Mesenchymal stem cell (in vitro differentiated cells and primary cell): ENCODE measurements at regions not wholly inside any gene's neighbourhood (a gene's known extent, or its start where the extent isn't known, plus 50 kb on each side); places are given as distances from the start of the nearest gene placed in this dataset.

Experiments used
- DNase-seq: peaks from one replicate; pipeline ENCODE4 v3.0.0-alpha.2; 2013
- H2AFZ ChIP-seq: one replicate; pipeline ENCODE4 v1.6.1; 2013; ENCODE audit warnings: low read depth, mild to moderate bottlenecking, control low read depth, inconsistent platforms, low read length, moderate library complexity
- H2AK5ac ChIP-seq: 2 replicates; pipeline ENCODE4 v1.6.1; 2013; ENCODE audit warnings: low read length, moderate library complexity, mild to moderate bottlenecking, inconsistent platforms; ENCODE audit not compliant: severe bottlenecking
- H2BK120ac ChIP-seq: one replicate; pipeline ENCODE4 v1.6.1; 2013; ENCODE audit warnings: low read depth, mild to moderate bottlenecking, inconsistent platforms, low read length, moderate library complexity
- H2BK12ac ChIP-seq, 2 experiments: one replicate each; pipeline ENCODE4 v1.6.1; 2013; ENCODE audit warnings: inconsistent platforms in 2 of 2, low read length in 2 of 2, mild to moderate bottlenecking in 2 of 2, moderate library complexity in 2 of 2, control low read depth in 1 of 2
- H2BK15ac ChIP-seq: one replicate; pipeline ENCODE4 v1.6.1; 2013; ENCODE audit warnings: mild to moderate bottlenecking, low read depth, inconsistent platforms; ENCODE audit not compliant: poor library complexity, severe bottlenecking
- H2BK5ac ChIP-seq: 2 replicates; pipeline ENCODE4 v1.6.1; 2013; ENCODE audit warnings: low read depth, mild to moderate bottlenecking, low read length, control low read depth, inconsistent platforms; ENCODE audit not compliant: poor library complexity, severe bottlenecking
- H3K14ac ChIP-seq, 2 experiments: one replicate each; pipeline ENCODE4 v1.6.1; 2013; ENCODE audit warnings: inconsistent platforms in 2 of 2, low read length in 2 of 2, control low read depth in 1 of 2, mild to moderate bottlenecking in 1 of 2, moderate library complexity in 1 of 2
- H3K18ac ChIP-seq, 2 experiments: one replicate each; pipeline ENCODE4 v1.6.1; 2013; ENCODE audit warnings: inconsistent platforms in 2 of 2, low read length in 2 of 2, control low read depth in 1 of 2, low read depth in 1 of 2, mild to moderate bottlenecking in 1 of 2
- H3K23ac ChIP-seq, 2 experiments: one replicate each; pipeline ENCODE4 v1.6.1; 2013; ENCODE audit warnings: inconsistent platforms in 2 of 2, low read length in 2 of 2, mild to moderate bottlenecking in 2 of 2, moderate library complexity in 2 of 2, control low read depth in 1 of 2
- H3K27ac ChIP-seq: 2 replicates; pipeline ENCODE4 v1.5.1; 2013; ENCODE audit warnings: mild to moderate bottlenecking, moderate library complexity, low read length, control low read depth, inconsistent platforms; ENCODE audit not compliant: poor library complexity, severe bottlenecking
- H3K27me3 ChIP-seq, 2 experiments: 2 replicates each; pipeline versions ENCODE4 v1.6.1 to v1.7.0; 2013; ENCODE audit warnings: low read length in 2 of 2, mild to moderate bottlenecking in 2 of 2, moderate library complexity in 2 of 2, control low read depth in 1 of 2, inconsistent platforms in 1 of 2; ENCODE audit not compliant: control insufficient read depth in 1 of 2, insufficient read depth in 1 of 2
- H3K36me3 ChIP-seq, 2 experiments: 2 replicates each; pipeline versions ENCODE4 v1.6.1 to v1.7.0; 2013; ENCODE audit warnings: low read length in 2 of 2, control low read depth in 1 of 2, inconsistent platforms in 1 of 2, low read depth in 1 of 2, mild to moderate bottlenecking in 1 of 2; ENCODE audit not compliant: insufficient read depth in 2 of 2, control insufficient read depth in 1 of 2
- H3K4ac ChIP-seq, 2 experiments: one replicate each; pipeline ENCODE4 v1.6.1; 2013; ENCODE audit warnings: inconsistent platforms in 2 of 2, low read length in 2 of 2, mild to moderate bottlenecking in 2 of 2, moderate library complexity in 2 of 2, control low read depth in 1 of 2, low read depth in 1 of 2
- H3K4me1 ChIP-seq: 2 replicates; pipeline ENCODE4 v1.6.1; 2013; ENCODE audit warnings: low read depth, low read length, control low read depth; ENCODE audit not compliant: control insufficient read depth, insufficient read depth
- H3K4me2 ChIP-seq: 2 replicates; pipeline ENCODE4 v1.6.1; 2013; ENCODE audit warnings: low read length, mild to moderate bottlenecking, inconsistent platforms; ENCODE audit not compliant: poor library complexity, severe bottlenecking
- H3K4me3 ChIP-seq, 2 experiments: 2 replicates each; pipeline versions ENCODE4 v1.5.1 to v1.7.0; 2013; ENCODE audit warnings: low read length in 2 of 2, mild to moderate bottlenecking in 2 of 2, control low read depth in 1 of 2, low read depth in 1 of 2; ENCODE audit not compliant: insufficient read depth in 1 of 2
- H3K79me1 ChIP-seq: replicated peaks from 2 replicates; pipeline ENCODE4 v1.6.1; 2013; ENCODE audit warnings: mild to moderate bottlenecking, control low read depth, low read length, inconsistent platforms; ENCODE audit not compliant: poor library complexity, severe bottlenecking
- H3K9ac ChIP-seq: 2 replicates; pipeline ENCODE4 v1.7.0; 2013; ENCODE audit warnings: mild to moderate bottlenecking, low read length, moderate library complexity
- H3K9me3 ChIP-seq: 2 replicates; pipeline ENCODE4 v1.7.0; 2013; ENCODE audit warnings: mild to moderate bottlenecking, low read length; ENCODE audit not compliant: control insufficient read depth
- H4K8ac ChIP-seq: one replicate; pipeline ENCODE4 v1.6.1; 2013; ENCODE audit warnings: inconsistent platforms, mild to moderate bottlenecking, low read length, moderate library complexity
- H4K91ac ChIP-seq: one replicate; pipeline ENCODE4 v1.6.1; 2013; ENCODE audit warnings: mild to moderate bottlenecking, low read length, inconsistent platforms
- WGBS: methylation state at CpG from one replicate; pipeline ENCODE4 v1.1.7; 2013; ENCODE audit warnings: mixed read lengths; 5-methylcytosine and 5-hydroxymethylcytosine counted together

DNA sequence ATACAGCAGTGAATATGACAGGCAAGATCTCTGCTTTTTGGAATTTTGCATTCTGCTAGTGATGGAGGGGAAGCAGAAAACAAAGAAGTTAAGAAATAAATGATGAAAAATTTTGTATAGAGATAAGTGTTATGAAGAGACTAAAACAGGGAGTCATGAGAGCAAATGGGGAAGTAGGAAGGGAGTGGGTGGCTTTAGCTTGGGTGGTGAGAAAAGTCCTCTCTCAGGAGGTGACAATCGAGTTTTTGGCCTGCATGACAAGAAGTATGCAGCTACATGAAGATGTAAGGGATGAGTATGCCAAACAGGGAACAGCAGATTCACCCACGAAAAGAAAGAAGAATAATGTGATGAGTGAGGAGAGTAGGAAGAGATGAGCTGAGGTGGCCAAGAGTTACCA, 80.7 kb upstream of the MPPED2 start:
- Histone ChIP-seq H3K27ac (no peak overlapping the region), H2AK5ac (no peak overlapping the region), H3K79me1 (no peaks in the 10 kb centered on the region), H3K9me3 (no peaks in the 10 kb centered on the region), H3K4me2 (no peak overlapping the region), H2BK12ac (no peak overlapping the region), H4K91ac (no peak overlapping the region), H3K4ac (no peak overlapping the region), H3K27me3 (no peaks in the 10 kb centered on the region), H4K8ac (no peak overlapping the region), H3K23ac (no peak overlapping the region), H2AFZ (no peak overlapping the region), H3K4me3 (no peak overlapping the region), H3K36me3 (no peaks in the 10 kb centered on the region), H2BK5ac (no peak overlapping the region), H3K18ac (no peak overlapping the region), H2BK15ac (no peak overlapping the region), H3K9ac (no peak overlapping the region), H3K14ac (no peak overlapping the region), H3K4me1 (no peaks in the 10 kb centered on the region), H2BK120ac (no peak overlapping the region)
- 39% methylated on average over 2 of the region's 2 CpGs for WGBS
- DNase-seq = no peak

DNA sequence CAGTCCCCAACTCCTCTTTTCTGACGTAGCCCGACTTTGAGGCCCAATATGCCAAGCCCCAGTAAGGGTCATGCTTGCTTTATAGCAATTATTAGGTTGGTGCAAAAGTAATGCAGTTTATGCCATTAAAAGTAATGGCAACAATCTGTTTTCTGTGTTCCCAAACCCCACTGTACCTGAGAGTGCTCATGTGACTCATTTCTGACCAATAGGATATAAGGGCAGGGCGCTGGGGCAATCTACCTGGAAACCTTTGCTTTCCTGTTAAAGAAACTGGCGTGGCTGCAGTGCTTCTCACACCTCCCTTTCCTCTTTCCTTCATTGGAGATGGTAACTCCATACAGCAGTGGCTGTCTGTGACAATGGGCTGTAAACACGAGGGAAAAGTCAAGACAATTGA, 78.9 kb upstream of the MPPED2 start:
- Histone ChIP-seq H3K23ac (no peak overlapping the region), H3K27ac (no peak overlapping the region), H3K27me3 (no peaks in the 10 kb centered on the region), H3K9ac (no peak overlapping the region), H3K79me1 (no peaks in the 10 kb centered on the region), H2BK12ac (no peak overlapping the region), H3K4me1 (no peaks in the 10 kb centered on the region), H2BK5ac (no peak overlapping the region), H2BK15ac (no peak overlapping the region), H3K4me3 (no peak overlapping the region), H2AFZ (no peak overlapping the region), H3K9me3 (no peaks in the 10 kb centered on the region), H2AK5ac (no peak overlapping the region), H3K18ac (no peak overlapping the region), H3K4me2 (no peak overlapping the region), H4K8ac (no peak overlapping the region), H4K91ac (no peak overlapping the region), H3K36me3 (no peaks in the 10 kb centered on the region), H3K14ac (no peak overlapping the region), H2BK120ac (no peak overlapping the region), H3K4ac (no peak overlapping the region)
- WGBS = 64% methylated on average over 4 of the region's 5 CpGs
- DNase-seq = no peak

DNA sequence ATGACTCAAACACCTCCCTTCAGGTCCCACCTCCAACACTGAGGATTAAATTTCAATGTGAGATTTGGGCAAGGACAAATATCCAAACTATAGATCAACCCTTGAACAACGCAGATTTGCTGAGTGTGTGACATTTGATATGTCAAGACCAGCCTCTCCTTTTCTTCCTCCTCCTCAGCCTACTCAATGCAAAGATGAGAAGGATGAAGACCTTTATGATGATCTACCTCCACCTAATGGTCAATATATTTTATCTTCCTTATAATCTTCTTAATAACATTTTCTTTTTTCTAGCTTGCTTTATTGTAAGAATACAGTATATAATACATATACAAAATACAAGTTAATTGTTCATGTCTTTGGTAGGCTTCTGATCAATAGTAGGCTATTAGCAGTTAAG, 67.5 kb upstream of the MPPED2 start:
- H3K4ac ChIP-seq = no peak overlapping the region
- WGBS = 88% methylated on average over 1 of the region's 1 CpG
- H3K4me1 ChIP-seq = no peaks in the 10 kb centered on the region
- H3K4me2 ChIP-seq = no peak overlapping the region
- no peak overlapping the region for H3K18ac ChIP-seq
- no peak overlapping the region for H4K8ac ChIP-seq
- no peaks in the 10 kb centered on the region for H3K27me3 ChIP-seq
- H4K91ac ChIP-seq = no peak overlapping the region
- H3K4me3 ChIP-seq = no peak overlapping the region
- no peak overlapping the region for H2BK5ac ChIP-seq
- no peaks in the 10 kb centered on the region for H3K36me3 ChIP-seq
- H3K23ac ChIP-seq = no peak overlapping the region
- DNase-seq = peak; percentile 1
- H3K79me1 ChIP-seq = no peaks in the 10 kb centered on the region
- H2BK120ac ChIP-seq = no peak overlapping the region
- H2BK12ac ChIP-seq = no peak overlapping the region
- no peak overlapping the region for H2BK15ac ChIP-seq
- no peak overlapping the region for H2AFZ ChIP-seq
- H3K9me3 ChIP-seq = no peaks in the 10 kb centered on the region
- no peak overlapping the region for H3K27ac ChIP-seq
- H3K9ac ChIP-seq = no peak overlapping the region
- H3K14ac ChIP-seq = no peak overlapping the region
- no peak overlapping the region for H2AK5ac ChIP-seq

DNA sequence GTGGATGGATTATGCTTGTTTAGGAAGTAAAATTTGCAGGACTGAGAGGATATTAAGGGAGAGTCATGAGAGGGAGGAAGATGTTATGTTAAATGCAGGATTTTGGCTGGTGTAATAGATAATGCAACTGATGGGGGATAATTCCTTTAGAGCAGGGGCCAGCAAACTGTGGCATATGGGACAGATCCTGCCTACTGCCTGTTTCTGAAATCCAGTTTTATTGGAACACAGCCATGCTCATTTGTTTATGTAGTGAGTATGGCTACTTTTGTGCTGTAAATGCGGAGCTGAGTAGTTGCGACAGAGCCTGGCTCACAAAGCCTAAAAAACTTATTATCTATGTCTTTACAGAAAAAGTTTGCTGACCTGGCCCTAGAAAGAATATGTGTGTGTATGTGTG, 66.6 kb upstream of the MPPED2 start:
- no CpG with 5 or more reads among the region's 2 CpGs for WGBS
- no peak overlapping the region for H3K9ac ChIP-seq
- no peaks in the 10 kb centered on the region for H3K79me1 ChIP-seq
- no peaks in the 10 kb centered on the region for H3K4me1 ChIP-seq
- no peak overlapping the region for H3K14ac ChIP-seq
- DNase-seq = no peak
- H3K23ac ChIP-seq = no peak overlapping the region
- H3K4ac ChIP-seq = no peak overlapping the region
- H3K9me3 ChIP-seq = no peaks in the 10 kb centered on the region
- no peak overlapping the region for H4K91ac ChIP-seq
- H4K8ac ChIP-seq = no peak overlapping the region
- H3K27me3 ChIP-seq = no peaks in the 10 kb centered on the region
- no peak overlapping the region for H2BK12ac ChIP-seq
- H2BK120ac ChIP-seq = no peak overlapping the region
- H3K4me3 ChIP-seq = no peak overlapping the region
- H2BK5ac ChIP-seq = no peak overlapping the region
- H2AFZ ChIP-seq = no peak overlapping the region
- H3K4me2 ChIP-seq = no peak overlapping the region
- no peaks in the 10 kb centered on the region for H3K36me3 ChIP-seq
- no peak overlapping the region for H3K18ac ChIP-seq
- no peak overlapping the region for H3K27ac ChIP-seq
- no peak overlapping the region for H2BK15ac ChIP-seq
- H2AK5ac ChIP-seq = no peak overlapping the region
